ENCODE measurements at regions not wholly inside any gene's neighbourhood (a gene's known extent, or its start where the extent isn't known, plus 50 kb on each side); places are given as distances from the start of the nearest gene placed in this dataset.
"Not testable (repeated sequence)": the region's sequence is repeated elsewhere in the genome, so short reads cannot be mapped to it uniquely, and the experiment has no call there.

DNA sequence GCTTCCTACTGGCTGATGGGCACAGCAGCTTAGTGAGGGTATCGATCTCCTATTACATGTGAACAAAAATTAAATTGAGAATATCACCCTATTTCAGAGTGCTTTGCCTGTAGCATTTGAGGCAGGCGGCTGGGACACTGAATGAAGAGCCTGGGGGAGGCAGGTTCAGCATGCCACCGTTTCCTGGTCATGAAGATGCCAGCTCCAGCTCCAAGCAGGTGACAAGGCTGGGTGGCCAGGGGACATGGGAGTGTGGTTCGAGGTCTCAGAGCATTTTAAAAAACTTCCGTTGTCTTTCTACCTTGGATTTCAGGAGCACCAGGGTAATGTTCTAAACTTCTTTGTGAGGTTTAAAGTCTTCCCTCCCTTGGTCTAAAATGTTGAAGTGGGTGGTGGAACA is 158.2 kb downstream of the RPLP1 start:
- no peak overlapping the region for H3K4me3 ChIP-seq
- intact Hi-C loops (cut with DNase I, micrococcal nuclease), result no loop called here
- DNase-seq (no peak), ATAC-seq (no peak)
- H3K4me1 ChIP-seq (ENCODE audit: low read depth), result no peaks in the 10 kb centered on the region
- no peaks in the 10 kb centered on the region for H3K36me3 ChIP-seq (ENCODE audit: low read depth)
- TF ChIP-seq, protein P1, sequence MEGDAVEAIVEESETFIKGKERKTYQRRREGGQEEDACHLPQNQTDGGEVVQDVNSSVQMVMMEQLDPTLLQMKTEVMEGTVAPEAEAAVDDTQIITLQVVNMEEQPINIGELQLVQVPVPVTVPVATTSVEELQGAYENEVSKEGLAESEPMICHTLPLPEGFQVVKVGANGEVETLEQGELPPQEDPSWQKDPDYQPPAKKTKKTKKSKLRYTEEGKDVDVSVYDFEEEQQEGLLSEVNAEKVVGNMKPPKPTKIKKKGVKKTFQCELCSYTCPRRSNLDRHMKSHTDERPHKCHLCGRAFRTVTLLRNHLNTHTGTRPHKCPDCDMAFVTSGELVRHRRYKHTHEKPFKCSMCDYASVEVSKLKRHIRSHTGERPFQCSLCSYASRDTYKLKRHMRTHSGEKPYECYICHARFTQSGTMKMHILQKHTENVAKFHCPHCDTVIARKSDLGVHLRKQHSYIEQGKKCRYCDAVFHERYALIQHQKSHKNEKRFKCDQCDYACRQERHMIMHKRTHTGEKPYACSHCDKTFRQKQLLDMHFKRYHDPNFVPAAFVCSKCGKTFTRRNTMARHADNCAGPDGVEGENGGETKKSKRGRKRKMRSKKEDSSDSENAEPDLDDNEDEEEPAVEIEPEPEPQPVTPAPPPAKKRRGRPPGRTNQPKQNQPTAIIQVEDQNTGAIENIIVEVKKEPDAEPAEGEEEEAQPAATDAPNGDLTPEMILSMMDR (IDR thresholded peaks at IDR 0.05), result no peak
- H3K9me3 ChIP-seq, result no peaks in the 10 kb centered on the region

DNA sequence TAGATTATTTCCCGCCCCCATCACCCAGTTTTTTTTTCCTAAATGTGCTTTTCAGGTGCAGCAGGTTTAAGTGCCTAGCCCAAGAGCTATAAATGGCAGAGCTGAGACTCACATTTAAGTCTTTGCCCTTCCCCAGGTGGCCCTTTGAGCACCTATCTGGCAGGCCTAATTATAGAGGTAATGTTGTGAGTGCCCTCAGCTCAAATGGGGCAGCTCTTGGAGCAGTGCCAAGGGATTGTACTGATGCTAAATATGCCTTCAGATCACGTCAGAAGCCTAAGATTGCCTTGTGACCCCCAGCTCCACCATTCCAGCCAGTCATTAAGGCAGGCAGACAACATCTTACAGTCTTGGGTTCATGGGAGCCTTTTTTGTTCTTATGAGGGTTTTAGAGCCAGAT is 159.5 kb downstream of the RPLP1 start:
- no peak for DNase-seq

DNA sequence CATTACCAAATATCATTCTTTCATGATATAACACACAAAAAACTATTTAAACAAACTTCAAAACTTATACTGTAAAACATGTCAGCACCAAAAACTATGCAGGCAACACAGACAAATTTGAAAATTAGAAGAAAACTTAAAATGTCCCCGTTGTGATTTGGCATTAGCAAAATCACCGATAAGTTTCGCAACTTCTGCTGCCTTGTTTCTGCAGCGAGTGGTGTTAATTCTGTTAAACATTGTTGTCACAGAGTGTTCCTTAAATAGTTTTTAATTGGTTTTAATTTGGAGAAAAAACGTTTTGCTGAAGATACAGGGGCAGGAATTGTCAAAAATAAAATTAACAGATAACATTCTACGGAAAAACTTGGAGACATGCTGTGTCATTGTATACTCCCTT is 160.6 kb downstream of the RPLP1 start:
- intact Hi-C loops (cut with DNase I, micrococcal nuclease), result no loop called here
- no peak for ATAC-seq
- TF ChIP-seq, protein P1 (IDR thresholded peaks at IDR 0.05), result no peak
- Histone ChIP-seq H3K4me1 (ENCODE audit: low read depth) (no peaks in the 10 kb centered on the region), H3K4me3 (no peak overlapping the region), H3K36me3 (ENCODE audit: low read depth) (no peaks in the 10 kb centered on the region), H3K9me3 (no peaks in the 10 kb centered on the region)
- DNase-seq, result no peak

More for the DNA sequence above, 159.5 kb downstream of the RPLP1 start:
- TF ChIP-seq, protein P1 (IDR thresholded peaks at IDR 0.05), result no peak
- no peaks in the 10 kb centered on the region for H3K36me3 ChIP-seq (ENCODE audit: low read depth)
- H3K4me3 ChIP-seq, result no peak overlapping the region
- no peaks in the 10 kb centered on the region for H3K4me1 ChIP-seq (ENCODE audit: low read depth)
- H3K9me3 ChIP-seq, result no peaks in the 10 kb centered on the region
- ATAC-seq, result no peak
- intact Hi-C loops (cut with DNase I, micrococcal nuclease), result no loop called here

DNA sequence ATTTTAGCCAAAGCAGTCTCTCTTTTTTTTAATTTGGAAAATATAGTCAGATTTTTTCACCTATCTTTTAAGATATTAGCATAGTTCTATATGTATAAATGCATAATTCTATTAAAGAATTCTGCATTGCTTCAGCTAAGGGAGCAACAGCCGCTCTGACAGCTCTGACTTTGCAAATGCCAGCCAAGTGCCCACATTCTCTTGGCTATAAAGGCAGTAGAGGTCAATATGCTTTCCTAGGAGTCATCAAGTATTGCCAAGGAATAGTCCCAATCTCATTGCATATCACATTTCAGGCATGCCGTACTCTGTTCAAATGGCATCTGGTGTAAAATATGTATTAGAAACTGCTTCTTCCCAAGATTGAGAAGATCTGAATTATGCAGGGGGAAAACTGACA is 161.4 kb downstream of the RPLP1 start:
- DNase-seq (no peak), ATAC-seq (no peak)
- TF ChIP-seq, protein P1 (IDR thresholded peaks at IDR 0.05), result no peak
- no peaks in the 10 kb centered on the region for H3K9me3 ChIP-seq
- H3K36me3 ChIP-seq (ENCODE audit: low read depth), result no peaks in the 10 kb centered on the region
- no peaks in the 10 kb centered on the region for H3K4me1 ChIP-seq (ENCODE audit: low read depth)
- intact Hi-C loops (cut with DNase I, micrococcal nuclease), result no loop called here
- H3K4me3 ChIP-seq, result no peak overlapping the region

DNA sequence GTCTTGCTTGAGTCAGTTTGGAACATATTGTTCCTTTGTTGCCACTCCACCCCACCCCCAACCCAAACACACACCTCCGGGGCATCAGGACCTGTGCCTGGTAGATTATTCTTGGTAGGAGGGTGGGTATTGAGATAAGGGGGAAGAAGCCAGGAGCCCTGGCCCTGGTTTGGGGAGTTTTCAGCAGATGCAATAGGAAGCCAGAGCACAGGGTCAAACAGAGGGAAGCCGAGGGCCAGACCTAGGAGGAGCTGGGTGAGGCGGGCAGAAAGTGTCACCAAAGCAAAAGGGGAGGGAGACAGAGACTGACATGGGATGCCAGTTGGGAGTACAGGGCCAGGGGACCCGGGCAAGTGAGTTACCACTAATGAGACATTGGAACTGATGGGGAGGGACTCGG is 163.1 kb downstream of the RPLP1 start:
- TF ChIP-seq, protein P1 (IDR thresholded peaks at IDR 0.05), result no peak
- no peaks in the 10 kb centered on the region for H3K4me1 ChIP-seq (ENCODE audit: low read depth)
- H3K9me3 ChIP-seq, result no peaks in the 10 kb centered on the region
- no peak overlapping the region for H3K4me3 ChIP-seq
- no peaks in the 10 kb centered on the region for H3K36me3 ChIP-seq (ENCODE audit: low read depth)
- intact Hi-C loops (cut with DNase I, micrococcal nuclease), result no loop called here
- DNase-seq (no peak), ATAC-seq (no peak)

DNA sequence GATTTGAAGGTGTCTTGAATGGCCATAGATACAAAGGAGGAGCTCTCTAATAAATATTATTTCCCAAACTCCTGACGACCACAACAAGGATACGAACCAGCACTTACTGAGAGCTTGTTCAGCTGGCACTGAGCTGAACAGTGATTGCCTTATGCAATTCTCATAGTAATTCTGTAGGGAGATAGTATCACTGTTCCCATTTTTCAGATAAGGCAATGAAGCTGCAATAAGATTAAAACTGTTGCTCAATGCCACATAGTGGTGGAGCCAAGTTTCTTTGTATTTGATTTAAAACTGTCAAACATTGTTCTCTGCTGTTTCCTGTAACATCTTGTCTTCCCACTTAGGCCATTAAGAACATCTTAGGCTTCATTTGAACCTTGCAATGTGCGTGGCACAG is 163.9 kb downstream of the RPLP1 start:
- DNase-seq, result no peak
- no peaks in the 10 kb centered on the region for H3K36me3 ChIP-seq (ENCODE audit: low read depth)
- no peak for ATAC-seq
- no peak overlapping the region for H3K4me3 ChIP-seq
- no peaks in the 10 kb centered on the region for H3K4me1 ChIP-seq (ENCODE audit: low read depth)
- intact Hi-C loops (cut with DNase I, micrococcal nuclease), result no loop called here
- H3K9me3 ChIP-seq, result no peaks in the 10 kb centered on the region
- TF ChIP-seq, protein P1 (IDR thresholded peaks at IDR 0.05), result no peak

DNA sequence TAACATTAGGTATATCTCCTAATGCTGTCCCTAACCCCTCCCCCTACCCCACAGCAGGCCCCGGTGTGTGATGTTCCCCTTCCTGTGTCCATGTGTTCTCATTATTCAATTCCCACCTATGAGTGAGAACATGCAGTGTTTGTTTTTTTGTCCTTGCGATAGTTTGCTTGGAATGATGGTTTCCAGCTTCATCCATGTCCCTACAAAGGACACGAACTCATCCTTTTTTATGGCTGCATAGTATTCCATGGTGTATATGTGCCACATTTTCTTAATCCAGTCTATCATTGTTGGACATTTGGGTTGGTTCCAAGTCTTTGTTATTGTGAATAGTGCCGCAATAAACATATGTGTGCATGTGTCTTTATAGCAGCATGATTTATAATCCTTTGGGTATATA is 164.5 kb downstream of the RPLP1 start:
- H3K4me3 ChIP-seq; ATAC-seq; DNase-seq; H3K9me3 ChIP-seq; intact Hi-C loops (cut with DNase I, micrococcal nuclease); H3K36me3 ChIP-seq (ENCODE audit: low read depth); H3K4me1 ChIP-seq (ENCODE audit: low read depth): not testable (repeated sequence)

Measured in mucosa of descending colon (tissue), 3 donors.